OCI-LY7 (cell line): ENCODE measurements at regions not wholly inside any gene's neighbourhood (a gene's known extent, or its start where the extent isn't known, plus 50 kb on each side); places are given as distances from the start of the nearest gene placed in this dataset.

ENCODE experiments used
- EZH2phosphoT487 ChIP-seq: fragments of 200-600 bp; sonication (generic); IDR thresholded peaks from 2 replicates; pipeline ENCODE4 v1.6.1; 2018; ENCODE audit warnings: low read depth, borderline replicate concordance, mild to moderate bottlenecking, mixed run types, antibody characterized with exemption, low read length, moderate library complexity, mixed read lengths
- TF ChIP-seq, protein P1 (sequence below): fragments of 200-600 bp; sonication (generic); conservative IDR thresholded peaks from 2 replicates; pipeline ENCODE4 v1.5.1; 2014; ENCODE audit warnings: mild to moderate bottlenecking, antibody characterized with exemption, low read length, moderate library complexity, mixed read lengths

DNA sequence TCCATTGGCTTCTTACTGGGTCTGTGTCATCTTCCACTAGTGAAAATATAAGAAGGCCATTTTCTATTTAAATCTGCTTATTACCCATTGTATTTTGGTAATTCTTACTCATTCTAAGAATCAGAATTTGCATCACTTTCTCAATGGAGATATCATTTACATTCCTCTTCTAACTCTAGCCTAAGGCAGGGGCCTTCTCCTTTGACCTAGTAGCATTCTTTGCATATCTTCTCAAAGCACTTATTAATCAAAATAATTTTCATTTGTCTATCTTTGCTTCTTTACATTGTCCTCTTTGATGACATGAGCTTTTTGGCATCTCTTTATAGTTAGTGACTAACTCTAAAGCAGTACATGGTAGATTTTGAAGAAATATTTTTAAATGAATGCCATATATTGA lies 400.9 kb upstream of the SEMA3D start:
- TF ChIP-seq, protein P1, sequence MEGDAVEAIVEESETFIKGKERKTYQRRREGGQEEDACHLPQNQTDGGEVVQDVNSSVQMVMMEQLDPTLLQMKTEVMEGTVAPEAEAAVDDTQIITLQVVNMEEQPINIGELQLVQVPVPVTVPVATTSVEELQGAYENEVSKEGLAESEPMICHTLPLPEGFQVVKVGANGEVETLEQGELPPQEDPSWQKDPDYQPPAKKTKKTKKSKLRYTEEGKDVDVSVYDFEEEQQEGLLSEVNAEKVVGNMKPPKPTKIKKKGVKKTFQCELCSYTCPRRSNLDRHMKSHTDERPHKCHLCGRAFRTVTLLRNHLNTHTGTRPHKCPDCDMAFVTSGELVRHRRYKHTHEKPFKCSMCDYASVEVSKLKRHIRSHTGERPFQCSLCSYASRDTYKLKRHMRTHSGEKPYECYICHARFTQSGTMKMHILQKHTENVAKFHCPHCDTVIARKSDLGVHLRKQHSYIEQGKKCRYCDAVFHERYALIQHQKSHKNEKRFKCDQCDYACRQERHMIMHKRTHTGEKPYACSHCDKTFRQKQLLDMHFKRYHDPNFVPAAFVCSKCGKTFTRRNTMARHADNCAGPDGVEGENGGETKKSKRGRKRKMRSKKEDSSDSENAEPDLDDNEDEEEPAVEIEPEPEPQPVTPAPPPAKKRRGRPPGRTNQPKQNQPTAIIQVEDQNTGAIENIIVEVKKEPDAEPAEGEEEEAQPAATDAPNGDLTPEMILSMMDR = no peak
- no peak for TF ChIP-seq EZH2phosphoT487
